ENCODE measurements at regions not wholly inside any gene's neighbourhood (a gene's known extent, or its start where the extent isn't known, plus 50 kb on each side); places are given as distances from the start of the nearest gene placed in this dataset.

GRCh38 chr2:217060951-217061547, 201.2 kb upstream of the TNP1 start:
- intact Hi-C loops (cut with DNase I), result loop anchor here in 1 of 2 donors (10.0 kb wide), 1 partner anchor 94 kb away; no protein-coding TSS in a partner anchor
- no peak for DNase-seq (ENCODE audit: low spot score)

GRCh38 chr2:217060516-217060915, 200.7 kb upstream of the TNP1 start:
- intact Hi-C loops (cut with DNase I), result loop anchor here in 1 of 2 donors (10.0 kb wide), 1 partner anchor 94 kb away; no protein-coding TSS in a partner anchor

DNA sequence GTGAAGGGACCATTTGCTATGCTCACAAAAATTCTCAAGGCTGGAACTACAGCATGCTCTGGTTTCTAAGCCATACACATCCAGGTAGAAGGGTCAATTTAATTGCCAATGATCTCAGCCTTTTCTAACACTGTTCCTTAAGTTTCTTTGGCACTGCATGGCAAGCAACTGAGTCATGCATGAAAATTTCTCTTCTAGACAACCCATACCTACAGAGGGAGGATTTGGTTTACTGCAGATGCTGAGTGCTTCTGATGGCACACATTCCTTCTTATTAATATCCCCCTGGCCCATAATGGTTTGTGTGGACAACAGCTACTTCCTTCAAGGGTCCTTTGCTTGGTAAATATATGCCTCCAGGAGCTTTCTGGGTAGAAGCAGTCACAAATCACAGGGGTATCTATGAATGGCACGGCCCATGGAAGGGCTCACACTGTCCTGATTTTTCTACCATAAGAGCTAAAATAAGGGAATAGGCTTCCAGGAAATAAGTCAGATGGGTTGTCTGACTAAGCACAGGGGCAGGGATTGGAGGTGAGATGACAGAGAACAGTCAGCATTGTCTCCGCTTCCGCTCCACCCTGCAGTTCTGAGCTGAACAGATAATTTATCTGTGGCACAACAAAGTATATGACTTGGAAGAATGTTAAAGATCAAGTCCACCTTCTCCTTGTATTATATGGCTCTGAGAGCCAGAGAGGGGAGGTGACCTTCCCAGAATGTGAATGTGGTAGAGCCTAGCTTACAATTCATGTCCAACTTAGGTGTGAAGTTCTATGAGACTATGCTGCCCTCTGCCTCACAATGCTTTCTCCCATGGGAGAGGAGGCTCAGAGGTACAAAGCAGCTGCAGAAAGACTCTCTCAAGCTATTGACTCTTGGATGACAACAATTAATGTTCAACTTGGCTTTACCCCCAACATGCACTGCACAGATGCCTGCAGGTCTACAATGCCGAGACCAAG, 199.2 kb upstream of the TNP1 start:
- intact Hi-C loops (cut with DNase I), result no loop called here
- DNase-seq (ENCODE audit: low spot score), result no peak

More at GRCh38 chr2:217060516-217060915, 200.7 kb upstream of the TNP1 start:
- DNase-seq (ENCODE audit: low spot score), result no peak

DNA sequence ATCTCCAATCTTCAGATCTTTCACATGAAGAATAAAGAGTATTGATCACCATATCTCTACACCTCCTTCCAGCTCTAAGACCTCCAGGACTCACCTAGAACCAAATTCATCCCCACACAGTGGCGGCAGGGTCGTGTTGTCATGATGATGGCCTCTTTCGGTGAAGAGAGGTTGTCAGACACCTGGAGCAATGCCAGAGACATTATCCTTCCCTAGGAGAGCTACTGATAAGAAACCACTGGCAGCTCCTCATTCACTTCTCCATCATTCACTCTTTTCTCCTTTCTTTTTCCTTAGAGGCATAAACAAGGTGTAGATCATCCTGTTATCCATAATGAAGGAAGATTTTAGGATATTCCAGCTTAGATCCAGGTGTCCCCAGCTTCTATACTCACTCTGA, 197.9 kb upstream of the TNP1 start:
- no peak for DNase-seq (ENCODE audit: low spot score)
- intact Hi-C loops (cut with DNase I), result no loop called here

- intact Hi-C loops (cut with DNase I), result no loop called here
- no peak for DNase-seq (ENCODE audit: low spot score)
Observed at GRCh38 chr2:217055624-217056023, 195.8 kb upstream of the TNP1 start.

GRCh38 chr2:217054791-217055190, 194.9 kb upstream of the TNP1 start:
- no peak for DNase-seq (ENCODE audit: low spot score)
- intact Hi-C loops (cut with DNase I), result no loop called here

DNA sequence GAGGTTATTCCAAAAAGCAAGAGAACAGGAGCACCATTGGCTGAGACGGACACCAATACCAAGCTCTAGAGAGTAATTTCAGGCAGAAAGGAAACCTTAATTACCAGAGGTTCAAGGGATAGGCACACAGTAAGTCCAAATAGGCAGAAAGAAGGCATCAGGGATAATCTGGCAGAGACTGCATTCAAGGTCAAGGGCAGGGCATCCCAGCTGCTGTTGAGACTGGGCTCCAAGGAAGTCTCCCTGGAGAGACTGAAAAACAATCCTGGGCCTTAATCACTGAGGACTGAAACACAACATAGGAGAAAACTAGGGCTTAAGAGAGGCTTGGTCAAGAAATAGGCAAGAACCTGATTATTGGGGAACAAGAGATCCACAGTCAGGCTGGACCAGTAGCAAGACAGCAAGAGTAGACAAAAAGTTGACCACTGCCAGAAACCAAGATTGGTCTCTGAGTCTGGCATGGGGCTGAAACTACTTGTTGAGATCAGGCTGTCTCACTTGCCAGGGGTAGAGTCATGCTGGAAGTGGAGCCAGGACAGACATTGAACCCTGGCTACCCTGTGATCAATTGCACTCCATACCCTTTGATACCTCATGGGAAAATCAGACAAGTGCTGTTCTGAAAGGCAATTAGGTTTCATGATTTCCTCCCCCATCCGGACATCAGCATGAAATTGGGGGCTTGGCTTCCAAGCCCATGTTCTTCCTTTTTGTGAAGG, 193.2 kb upstream of the TNP1 start:
- intact Hi-C loops (cut with DNase I), result no loop called here
- DNase-seq (ENCODE audit: low spot score), result no peak

DNA sequence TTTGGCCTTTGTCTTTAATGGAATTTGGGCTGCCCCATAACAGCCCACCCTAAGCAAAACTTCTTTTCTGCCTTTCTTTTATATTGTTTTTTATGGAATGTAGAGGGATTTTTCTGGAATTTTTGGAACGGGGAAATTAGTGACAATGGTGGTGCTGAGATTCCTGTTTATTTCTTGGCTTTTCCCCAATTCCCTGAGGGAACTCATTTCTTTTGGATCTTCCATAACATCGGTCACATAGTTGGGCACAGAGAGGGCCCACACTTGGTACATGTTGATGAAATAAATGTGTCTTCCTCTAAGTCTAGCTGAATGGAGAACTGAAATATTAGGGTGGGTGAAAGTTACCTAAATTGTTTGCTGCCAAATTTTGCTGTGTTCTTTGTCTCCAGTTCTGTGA, 191.6 kb upstream of the TNP1 start:
- no peak for DNase-seq (ENCODE audit: low spot score)
- intact Hi-C loops (cut with DNase I), result no loop called here

- intact Hi-C loops (cut with DNase I), result no loop called here
- no peak for DNase-seq (ENCODE audit: low spot score)
Observed at GRCh38 chr2:217049956-217050355, 190.1 kb upstream of the TNP1 start.

GRCh38 chr2:217049422-217049821, 189.6 kb upstream of the TNP1 start:
- no peak for DNase-seq (ENCODE audit: low spot score)
- intact Hi-C loops (cut with DNase I), result no loop called here

DNA sequence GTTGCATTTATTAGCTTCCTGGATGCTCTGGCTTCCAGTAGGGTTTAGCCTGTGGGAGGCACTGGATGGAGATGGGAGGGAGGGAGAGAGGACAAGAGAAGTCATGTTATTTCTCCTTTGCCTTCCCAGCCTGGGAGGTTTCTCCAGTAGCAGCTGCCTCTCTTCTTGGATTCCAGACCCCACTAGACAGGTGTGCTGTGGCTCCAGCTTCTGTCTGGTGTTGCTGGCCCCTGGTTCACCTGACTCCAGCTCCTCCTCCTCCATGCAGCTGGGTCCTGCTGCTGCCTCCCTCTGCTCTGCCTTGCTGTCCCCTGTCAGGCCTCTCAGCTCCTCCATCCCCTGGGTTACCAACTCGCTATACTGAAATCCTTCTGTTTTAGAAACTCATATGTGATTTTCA, 188.9 kb upstream of the TNP1 start:
- intact Hi-C loops (cut with DNase I), result no loop called here
- DNase-seq (ENCODE audit: low spot score), result no peak

DNA sequence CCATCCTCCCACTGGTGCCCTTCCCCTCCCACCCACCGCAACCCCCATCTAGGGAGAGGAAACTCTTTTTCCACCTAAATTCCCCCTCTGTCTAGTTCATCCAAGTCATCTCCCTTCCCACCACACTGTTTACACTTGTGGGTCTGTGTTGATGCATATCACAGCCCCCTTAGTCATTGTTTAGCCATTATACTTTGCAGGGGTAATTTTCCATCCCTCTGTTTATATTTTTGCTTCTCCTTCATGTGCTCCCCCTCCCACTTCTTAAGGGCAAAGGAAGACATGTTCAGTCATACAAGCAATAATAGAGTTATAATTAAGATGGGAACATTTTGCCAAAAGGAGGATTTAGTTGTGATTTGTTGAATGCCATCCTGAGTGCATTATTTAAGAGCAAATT, 187.8 kb upstream of the TNP1 start:
- no peak for DNase-seq (ENCODE audit: low spot score)
- intact Hi-C loops (cut with DNase I), result no loop called here

DNA sequence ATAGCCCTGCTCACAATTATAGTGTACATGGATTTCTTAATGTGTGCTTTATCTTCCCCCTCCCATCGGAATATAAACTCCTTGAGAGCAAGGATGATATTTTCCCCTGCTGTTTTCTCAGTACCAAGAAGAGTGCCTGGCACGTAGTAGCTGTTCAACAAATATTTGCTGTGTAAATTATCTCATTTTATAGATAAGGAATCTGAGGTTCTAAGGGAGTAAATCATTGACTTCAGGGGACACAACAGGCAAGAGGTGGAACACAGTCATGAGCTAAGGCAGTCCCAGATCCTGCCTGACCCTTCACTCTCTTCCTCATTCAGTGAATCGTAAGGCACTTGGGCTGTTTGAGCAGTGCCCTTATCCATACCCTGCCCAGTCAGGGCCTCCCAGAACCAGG, 187.3 kb upstream of the TNP1 start:
- intact Hi-C loops (cut with DNase I), result no loop called here
- DNase-seq (ENCODE audit: low spot score), result no peak

- intact Hi-C loops (cut with DNase I), result no loop called here
- DNase-seq (ENCODE audit: low spot score), result no peak
Observed at GRCh38 chr2:217045700-217046475, 186.0 kb upstream of the TNP1 start.

DNA sequence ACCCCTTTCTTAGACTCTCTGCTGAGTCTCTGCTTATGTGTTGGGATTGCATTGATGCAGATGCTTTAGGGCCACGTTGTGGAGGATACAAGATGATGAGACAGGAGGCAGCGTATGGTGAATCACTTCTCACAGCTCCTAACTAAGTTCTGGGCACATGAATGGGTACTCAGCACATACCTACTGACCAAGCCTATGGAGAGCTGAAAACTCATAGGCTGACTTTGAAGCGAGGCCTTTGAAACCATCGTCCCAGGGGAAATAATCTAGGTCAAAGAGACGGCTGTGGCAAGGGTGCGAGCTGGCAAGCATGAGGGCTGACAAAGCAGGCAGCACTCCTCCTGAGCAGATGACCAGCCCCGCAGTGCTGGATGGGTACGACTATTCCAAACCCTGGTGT, 180.2 kb upstream of the TNP1 start:
- no peak for DNase-seq (ENCODE audit: low spot score)
- intact Hi-C loops (cut with DNase I), result no loop called here

- intact Hi-C loops (cut with DNase I), result no loop called here
- DNase-seq (ENCODE audit: low spot score), result no peak
Observed at GRCh38 chr2:217038001-217038400, 178.1 kb upstream of the TNP1 start.

DNA sequence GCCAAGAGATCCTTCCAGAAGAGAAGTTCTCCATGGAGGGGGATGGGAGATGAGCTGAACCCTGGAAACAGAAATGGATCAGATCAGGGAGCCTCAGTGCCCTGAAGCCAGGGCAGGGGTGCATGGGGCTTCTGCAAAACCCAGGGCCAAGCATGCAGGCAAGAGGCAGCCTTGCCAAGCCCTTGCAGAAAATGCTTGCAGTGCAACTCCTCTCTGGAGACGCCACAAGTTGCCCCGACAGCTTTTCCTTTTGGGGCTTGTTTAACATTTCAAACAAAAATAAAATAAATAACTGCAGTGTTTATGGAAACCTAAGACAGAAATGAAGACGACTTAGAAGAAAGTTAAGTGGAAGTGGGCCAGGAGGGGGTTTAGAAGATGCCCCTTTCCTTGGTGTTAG, 177.5 kb upstream of the TNP1 start:
- intact Hi-C loops (cut with DNase I), result no loop called here
- DNase-seq (ENCODE audit: low spot score), result no peak

GRCh38 chr2:217035967-217036366, 176.1 kb upstream of the TNP1 start:
- intact Hi-C loops (cut with DNase I), result no loop called here
- DNase-seq (ENCODE audit: low spot score), result peak; percentile 88

DNA sequence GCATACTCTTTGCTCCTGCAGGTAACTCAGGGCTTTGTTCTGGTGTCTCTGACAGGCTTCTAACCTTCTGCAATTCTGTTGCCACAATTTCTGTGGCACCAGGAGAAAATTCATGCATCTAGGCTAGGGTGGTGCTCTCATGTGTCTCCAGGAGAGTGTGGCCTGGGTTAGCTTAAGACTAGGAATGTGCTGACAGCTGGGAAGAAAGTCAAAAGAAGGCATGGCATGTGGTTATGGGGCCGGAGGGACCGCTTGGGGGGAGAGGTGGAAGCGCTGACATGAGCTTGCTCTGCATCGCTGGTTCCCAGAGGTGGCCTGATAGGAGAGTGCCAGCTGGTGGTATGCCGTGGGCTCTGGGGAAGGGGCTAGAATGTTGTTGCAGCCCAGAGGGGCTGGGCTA, 173.3 kb upstream of the TNP1 start:
- intact Hi-C loops (cut with DNase I), result no loop called here
- DNase-seq (ENCODE audit: low spot score), result no peak
